CD4-positive, alpha-beta T cell treated with Interleukin-17A for 1 hour (primary cell): ENCODE measurements at regions not wholly inside any gene's neighbourhood (a gene's known extent, or its start where the extent isn't known, plus 50 kb on each side); places are given as distances from the start of the nearest gene placed in this dataset.
"Not testable (repeated sequence)": the region's sequence is repeated elsewhere in the genome, so short reads cannot be mapped to it uniquely, and the experiment has no call there.

Source experiments
- DNase-seq: peaks from one replicate; pipeline ENCODE4 v3.0.0-alpha.2; 2020

DNA sequence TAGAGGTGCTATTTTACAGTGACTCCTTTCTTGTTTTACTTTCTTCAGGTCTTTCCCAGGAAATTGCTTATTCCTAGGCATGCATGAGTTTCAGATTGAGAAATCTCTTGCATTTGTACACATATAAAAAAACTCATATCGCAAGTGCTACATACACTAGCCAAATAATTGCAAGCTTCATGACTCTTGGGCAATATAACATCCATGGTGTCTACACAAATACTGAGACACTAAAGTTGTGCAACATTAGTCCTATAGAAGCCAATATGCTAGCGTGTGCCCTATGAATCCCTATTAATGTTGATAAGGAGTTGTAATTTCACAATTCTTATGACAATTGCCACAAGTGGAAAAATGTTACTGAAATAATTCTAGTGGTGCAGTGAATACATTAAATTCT lies 591.0 kb downstream of the ADGRL2 start:
- no peak for DNase-seq

DNA sequence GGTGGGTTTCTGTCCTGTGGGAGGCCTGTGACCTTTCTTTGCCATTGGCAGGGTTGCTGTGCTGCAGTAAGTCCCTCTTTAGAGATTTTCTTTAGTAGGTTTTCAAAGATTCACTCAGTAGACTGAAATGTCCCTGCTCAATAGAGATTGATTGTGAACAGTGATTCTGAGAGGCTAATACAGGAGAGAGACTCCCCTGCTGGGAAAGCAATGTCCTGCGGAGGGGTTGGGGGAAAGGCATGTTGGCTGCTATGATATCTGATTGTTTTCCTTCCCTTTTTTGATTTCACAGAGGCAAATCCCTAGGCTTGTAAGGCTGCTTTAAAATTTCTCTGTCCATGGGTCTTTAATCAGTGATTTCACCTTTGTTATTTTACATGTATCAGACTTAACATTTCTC lies 589.9 kb downstream of the ADGRL2 start:
- no peak for DNase-seq

DNA sequence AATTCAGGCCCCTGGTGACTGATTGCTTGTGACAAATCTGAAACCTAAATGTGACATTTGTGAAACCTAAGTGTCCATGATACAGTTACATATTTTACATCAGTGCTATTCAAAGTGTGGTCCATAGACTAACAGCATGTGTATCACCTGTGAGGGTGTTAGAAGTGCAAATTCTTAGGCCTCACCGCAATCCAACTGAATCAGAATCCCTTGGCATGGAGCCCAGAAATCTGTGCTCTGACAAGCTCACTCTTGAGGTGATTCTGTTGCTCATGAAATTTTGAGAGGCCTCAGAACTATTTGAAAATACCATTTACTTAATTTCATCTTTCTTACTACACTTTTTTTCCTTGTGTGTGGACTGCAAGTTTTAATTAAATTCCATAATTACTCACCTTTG lies 587.9 kb downstream of the ADGRL2 start:
- no peak for DNase-seq

DNA sequence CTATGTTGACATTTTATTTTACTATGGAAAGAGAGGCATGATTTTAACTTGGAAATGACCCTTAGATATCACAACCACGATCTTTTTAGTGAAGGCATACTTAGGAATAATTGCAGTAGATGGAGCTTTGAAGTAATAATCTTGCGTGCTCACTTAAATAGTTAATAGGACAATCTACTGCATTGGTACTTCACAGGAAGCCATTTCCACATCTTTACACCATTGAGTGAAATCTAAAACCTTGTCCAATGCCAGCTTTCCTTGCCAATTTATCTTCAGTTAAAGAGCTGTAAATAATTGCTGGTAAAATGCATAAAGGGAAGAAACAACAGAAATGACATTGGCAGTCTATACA lies 586.3 kb downstream of the ADGRL2 start:
- no peak for DNase-seq

DNA sequence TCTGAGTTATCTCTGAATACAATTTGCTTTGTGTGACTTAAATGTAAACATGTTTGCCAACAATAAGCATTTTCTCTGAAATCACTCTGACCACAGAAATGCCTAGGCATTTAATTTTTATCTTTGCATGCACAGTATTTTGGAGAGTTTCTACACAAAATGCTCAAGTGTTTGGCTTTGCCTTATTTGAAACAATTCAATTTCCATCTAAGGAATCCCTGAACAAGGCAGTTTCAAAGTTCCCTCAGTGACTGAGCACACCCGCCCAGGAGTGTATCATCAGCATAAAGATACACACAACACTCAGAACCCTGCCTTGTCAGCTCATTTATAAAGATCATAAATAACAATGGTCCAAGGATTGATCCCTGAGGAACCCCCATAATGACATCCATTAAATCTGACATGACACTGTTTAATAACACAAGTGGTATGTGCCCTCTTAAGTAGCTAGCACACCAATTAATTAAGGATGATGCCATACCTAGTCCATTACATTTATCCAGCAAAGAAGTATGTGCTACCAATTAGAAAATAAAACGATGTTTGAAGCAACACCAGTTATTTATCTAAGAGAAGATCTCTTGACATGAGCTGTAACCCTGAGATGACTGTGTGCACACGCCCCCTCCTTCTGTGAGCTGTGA lies 585.8 kb downstream of the ADGRL2 start:
- DNase-seq = no peak

DNA sequence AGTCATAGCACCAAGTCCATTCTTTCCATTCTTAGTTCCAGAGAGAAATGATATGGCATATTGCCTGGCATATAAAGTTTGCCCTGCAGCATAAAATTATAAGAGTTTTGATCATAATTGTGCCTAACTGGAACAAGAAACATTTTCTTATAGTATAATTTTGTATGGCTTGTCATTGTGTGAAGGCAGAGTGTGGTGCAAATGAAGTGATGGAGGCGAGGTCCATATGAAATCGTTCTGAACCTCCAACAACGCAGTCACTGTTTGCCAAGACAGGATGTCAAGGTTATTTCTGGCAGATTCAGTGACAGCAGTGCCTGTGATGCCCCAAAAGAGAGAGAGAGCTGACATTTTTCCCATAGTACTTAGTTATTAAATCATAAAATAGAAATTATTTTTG lies 584.0 kb downstream of the ADGRL2 start:
- no peak for DNase-seq

DNA sequence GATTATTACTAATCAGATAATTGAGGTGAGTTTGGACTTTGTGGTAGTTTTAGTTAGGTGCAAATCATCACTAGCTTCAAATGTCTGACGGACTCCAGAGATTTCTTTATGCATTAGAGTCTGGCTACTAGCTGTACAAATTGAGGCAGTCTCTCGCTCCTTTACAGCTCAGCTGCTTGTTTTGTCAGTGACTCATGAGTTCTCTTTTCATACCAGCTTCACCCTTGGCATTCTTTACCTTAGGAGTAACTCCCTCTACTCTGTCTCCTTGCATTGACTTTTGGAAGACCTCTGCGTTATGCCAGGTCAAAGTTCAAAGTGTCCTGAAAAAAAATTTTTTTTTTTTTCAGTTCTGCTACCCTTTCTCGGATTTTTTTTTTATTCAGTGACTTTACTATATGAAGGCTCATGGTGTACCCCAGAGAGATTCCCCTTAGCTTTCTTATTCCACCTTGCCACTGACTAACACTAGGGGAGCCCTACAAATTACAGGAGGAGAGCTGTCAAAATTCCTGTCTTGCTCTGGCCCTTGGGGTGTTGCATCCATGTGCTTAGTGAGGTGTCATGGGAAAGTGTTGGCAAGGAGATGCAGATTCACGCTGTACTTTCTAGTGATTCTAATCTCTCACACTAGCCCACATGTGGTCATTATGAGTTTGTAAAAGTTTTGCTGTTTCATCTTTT lies 576.6 kb downstream of the ADGRL2 start:
- DNase-seq = no peak

DNA sequence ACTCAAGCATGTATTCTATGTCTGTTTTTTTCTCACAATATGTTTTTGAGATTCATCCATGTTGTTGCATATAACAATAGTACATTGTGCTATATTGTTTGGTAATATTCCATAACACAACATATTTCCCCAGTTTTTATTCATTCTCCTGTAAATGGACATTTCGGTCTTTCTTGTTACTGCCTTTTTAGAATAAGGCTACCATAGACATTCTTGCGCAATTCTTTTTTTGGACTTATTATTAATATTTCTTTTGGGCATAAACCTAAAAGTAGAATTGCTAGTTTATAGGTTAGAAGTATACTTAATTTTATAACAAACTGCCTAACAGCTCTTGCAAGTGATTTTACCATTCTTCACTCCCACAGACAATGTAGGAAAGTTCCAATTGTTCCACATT lies 573.0 kb downstream of the ADGRL2 start:
- no peak for DNase-seq

DNA sequence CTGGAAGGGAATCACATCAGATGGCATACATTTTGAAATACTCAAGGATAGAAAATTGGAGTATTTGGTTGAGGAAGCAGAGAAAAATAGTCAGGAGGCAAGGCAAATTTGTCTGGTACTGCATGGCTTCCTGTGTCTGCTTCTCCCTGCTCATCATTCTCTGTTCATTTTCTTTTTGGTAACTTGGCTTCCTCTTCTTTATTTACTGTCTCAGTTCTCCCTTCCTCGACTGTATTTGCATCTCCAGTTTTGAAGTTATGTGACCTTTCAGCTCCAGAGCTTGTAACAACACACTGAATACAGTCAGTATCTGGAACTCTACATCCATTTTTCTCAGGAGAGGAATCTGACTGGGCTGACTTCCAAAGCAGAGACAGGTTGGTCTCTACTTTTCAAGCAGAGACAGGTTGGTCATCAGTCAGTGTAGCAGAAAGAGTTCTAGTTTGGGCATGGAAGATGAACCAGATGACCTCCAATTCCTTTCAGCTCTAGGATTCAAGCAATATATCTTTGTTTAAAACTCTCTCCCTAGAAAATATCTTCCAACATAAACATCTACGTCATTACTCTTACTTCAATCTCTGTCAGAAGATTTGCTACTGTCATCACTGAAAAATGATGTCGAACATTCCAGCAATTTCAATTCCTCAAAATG lies 571.2 kb downstream of the ADGRL2 start:
- no peak for DNase-seq

DNA sequence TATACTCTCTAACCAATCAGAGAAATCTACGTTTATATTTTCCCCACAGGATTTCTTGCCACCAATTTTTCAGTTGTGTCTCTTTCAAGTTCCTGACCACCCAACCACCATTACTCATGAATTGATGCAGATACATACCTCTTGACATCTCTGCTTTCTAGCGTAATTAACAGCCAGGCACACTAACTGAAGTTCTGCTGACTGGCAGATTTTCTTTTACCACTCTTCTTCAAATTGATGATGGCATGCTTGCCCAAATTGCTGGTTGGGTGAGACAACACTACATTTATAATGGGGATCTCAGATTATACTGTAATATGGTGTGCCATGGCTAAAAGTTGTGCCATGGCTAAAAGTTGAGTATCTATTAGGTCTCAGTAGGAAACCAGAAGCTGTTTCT lies 566.7 kb downstream of the ADGRL2 start:
- DNase-seq = no peak

DNA sequence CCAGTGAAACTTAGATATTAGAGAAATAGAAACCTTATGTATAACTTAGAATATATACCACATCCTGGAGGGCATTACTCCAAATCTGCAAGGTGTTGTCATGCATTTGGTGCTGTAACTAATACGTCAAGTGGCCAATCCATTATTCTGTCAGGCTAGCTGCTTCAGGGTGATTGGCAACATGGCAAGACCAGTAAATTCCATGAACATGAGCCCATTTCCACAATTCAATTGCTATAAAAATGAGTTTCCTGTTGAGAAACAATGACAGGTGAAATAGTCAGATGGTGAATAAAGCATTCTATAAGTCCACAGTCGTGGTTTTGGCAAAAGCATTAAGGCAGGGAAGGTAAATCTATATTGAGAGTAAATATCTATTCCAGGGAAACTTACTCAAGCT lies 566.0 kb downstream of the ADGRL2 start:
- no peak for DNase-seq

DNA sequence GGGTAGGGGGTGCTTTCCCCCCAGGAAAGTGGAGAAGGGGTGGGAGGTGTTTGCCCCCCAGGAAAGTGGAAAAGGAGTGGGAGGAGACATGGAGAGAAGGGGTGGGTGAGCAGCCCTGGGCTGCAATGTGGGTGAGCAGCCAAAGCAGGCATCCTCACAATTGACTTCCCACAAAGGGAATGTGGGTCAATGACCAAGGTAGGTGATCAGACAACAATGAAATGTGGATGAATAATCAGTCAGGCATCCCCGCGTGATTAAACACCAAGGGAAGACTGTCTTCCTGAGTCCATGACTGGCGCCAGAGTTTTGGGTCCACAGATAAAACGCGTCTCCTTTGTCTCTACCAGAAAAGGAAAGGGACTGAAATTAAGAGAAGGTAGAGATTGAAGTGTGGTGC lies 558.8 kb downstream of the ADGRL2 start:
- not testable (repeated sequence) for DNase-seq

DNA sequence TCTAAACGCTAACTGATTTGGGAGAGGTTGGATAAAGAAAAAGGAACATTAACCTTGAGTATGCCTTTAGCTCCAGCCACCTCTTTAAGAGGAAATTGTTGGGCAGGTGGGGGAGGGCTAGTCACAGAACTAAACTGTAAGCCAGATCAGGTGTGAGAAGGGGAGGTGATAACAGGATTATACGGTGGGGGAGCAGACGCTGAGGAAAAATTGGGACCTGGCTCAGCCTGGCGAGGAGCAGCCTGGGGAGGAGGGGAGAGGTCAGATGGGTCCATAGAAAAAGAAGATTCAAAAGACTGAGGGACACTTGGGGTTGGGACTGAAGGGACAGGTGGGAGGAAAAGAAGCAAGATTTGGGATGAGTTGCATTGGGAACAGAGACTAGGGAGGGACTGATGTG lies 558.0 kb downstream of the ADGRL2 start:
- not testable (repeated sequence) for DNase-seq

DNA sequence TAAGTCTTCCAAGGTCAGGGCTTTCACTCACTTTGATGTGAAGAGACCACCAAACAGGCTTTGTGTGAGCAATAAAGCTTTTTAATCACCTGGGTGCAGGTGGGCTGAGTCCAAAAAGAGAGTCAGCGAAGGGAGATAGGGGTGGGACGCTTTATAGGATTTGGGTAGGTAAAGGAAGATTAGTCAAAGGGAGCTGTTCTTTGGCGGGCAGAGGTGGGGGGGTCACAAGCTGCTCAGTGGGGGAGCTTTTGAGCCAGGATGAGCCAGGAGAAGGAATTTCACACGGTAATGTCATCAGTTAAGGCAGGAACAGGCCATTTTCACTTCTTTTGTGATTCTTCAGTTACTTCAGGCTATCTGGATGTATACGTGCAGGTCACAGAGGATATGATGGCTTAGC lies 553.8 kb downstream of the ADGRL2 start:
- DNase-seq = not testable (repeated sequence)

DNA sequence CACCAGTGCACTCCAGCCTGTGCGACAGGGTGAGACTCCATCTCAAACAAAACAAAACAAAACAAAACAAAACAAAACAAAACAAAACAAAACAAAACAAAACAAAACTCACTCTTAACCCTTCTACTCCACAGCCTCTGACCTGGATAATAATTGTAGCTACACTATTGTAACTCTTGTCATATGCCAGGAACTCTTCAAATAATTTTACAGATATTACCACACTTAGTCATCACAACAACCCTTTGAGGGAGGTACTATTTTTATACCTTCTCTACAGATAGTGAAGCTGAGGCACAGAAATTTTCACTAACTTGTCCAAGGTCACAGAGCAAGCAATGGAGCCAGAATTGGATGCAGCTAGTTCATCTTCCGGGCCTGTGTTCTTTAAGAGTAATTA lies 547.8 kb downstream of the ADGRL2 start:
- DNase-seq = no peak

DNA sequence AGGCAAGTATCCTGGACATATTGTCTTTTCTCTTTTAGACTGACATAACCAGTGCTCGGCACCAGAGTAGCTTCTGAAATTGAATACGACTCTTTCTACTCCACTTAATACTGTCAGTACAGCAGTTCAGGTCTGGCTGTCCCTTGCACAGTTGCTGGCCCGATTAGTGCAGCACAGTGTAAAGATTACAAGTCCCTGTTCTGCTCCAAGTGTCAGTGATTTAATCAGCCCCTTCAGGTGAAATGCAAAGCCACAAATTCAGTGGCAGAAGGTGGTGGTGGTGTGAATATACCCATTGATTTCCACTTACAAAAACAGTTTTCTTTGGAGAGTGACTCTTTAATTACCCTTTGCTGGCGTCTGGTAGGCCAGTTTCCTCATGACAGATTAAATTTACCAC lies 545.4 kb downstream of the ADGRL2 start:
- DNase-seq = no peak

DNA sequence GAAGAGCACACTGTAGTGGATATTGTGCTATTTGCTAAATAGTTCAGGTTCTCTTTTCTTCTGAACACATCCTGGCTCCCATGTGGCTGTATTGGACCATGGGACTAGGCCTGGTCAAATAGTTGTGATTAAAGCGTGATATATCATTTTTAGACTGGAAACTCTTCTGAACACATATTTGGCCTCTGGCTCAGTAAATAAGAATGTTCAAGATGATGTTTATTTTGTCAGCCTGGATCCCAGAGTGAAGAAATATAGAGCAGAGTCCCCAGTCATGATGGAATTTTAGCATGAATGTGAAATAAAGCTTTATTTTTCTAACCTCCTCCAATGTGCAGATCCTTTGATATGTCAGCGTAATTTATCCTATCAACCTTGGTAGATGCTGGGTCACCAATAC lies 542.6 kb downstream of the ADGRL2 start:
- no peak for DNase-seq

DNA sequence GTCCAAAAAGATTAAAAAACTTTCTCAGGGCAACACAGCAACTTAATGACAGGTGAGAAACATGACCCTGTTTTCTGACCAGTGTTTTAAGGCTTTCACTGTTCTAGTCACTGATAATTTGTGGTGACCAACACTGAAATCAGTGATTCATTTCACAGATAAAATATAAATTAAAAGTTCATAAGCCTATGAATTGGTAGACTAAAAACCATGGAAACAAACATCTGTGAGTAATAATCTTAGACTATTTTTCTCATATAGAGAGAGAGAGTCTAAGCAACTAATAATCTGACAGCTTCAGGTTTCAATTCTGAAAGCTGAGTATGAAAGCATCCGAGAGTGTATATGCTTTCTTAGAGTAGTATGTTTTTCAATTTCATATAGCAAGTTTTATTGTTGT lies 536.9 kb downstream of the ADGRL2 start:
- DNase-seq = no peak

DNA sequence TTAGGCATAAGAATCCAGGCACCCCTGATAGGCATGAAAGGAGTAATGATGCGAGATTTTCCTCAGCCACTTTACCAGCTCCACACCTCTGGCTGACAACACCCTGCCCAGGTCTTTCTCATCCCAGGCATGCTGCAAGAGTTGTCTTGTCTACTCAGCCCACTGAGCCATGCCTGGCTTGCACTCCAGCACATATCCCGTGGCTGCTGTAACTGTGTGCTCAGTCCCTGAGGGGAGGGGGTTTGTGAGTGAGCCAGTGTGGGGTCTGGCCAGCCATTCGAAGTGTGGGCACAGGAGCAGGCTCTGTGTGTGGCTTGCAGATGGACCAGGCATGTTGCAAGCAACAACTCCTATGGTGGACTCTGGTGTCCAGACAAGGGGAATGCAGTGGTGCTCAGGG lies 529.6 kb downstream of the ADGRL2 start:
- no peak for DNase-seq

DNA sequence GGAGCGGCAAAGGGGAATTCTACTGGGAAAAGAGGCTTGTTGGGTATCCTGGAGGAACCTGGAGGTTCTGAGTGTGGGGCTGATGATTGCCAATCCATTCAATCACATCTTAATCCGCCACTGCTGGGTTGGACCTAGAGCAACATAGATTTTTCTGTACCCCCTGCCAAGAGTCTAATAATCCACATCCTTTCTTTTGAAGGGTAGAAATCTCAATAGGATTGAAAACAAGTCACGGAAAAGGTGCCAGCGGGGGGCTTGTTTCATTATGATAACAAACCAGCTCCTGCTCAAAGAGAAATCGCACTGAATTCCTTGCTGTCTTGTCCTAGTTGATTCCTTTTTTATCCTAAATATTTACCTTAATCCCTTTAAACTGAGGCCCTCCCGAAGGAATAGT lies 528.5 kb downstream of the ADGRL2 start:
- DNase-seq = no peak

DNA sequence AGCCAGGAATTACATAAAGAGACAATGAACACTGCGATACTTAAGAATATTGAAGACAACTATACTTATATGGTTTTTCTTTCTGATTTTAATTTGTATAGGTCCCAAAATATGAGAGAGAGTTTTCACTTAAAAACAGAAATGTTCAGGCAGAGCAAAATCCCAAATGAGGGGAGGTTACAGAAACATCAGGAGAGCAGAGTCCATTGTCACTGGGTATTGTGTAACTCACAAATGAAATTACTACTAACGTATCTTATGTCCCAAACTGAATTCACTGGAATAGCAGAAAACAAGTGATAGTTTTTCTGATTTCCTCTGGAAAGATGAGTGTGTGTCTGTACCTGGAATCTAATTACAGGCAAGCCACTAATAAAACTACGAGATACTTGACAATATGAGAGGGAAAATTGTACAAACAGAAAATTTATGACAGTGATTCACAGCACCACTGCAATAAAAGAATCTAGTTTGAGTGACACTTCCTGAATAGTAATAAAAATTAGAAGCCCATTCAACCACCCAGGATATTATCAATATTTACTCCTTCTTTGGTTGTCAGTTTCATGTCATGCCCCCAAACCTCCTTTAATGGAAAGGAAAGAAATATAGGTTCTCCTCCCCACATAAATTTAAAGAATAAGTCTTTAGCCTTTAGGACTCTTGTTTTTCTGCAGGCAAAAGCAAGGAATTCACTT lies 522.6 kb downstream of the ADGRL2 start:
- DNase-seq = no peak

DNA sequence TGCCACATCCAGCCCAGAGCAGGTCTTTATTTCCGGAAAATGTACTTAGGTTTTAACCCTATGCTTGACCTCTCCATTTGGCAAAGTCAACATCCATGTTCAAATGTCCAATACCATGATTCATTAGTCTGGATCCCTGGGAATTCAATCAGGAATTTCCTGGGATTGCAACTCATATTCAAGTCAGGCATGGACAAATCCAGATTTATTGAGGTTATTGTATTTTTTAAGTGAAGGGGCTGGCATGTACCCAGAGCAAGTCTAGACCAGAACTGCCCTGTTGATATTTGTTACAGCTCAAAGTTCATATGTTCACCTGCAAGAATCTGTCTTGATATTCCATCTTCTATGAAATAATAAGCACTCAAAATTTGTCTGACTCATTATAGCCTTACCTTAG lies 521.1 kb downstream of the ADGRL2 start:
- no peak for DNase-seq

DNA sequence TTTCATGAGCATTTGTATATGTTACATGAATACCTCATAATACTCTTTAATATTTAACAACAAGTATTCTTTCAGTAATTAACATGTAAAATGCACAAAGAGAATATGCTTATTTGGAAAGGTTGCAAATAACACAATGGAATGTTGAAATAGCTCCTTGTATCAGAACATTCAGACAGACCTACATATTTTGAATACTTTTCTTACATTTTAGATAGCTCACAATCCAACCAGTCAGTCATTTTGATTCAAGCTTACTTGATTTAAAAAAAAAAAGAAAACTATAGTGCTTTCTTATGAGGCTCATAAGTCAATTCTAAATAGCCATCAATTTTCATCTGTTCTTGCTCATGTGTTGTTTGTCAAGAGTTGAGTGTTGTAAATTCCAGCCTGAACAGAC lies 518.8 kb downstream of the ADGRL2 start:
- no peak for DNase-seq

DNA sequence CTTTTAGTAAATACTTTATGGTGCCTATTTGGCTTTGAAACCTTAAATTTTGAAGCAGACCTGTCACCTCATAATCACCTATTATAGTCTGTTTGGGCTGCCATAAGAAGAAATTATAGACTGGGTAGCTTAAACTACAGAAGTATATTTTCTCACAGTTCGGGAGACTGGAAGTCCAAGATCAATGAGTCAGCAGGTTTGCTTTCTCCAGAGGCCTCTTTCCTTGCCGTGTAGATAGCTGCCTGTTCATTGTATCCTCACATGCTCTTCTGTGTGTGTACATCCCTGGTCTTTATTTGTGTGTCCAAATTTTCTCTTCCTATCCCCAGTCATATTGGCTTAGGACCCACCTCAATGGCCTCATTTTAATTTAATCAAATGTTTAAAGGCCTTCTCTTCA lies 518.2 kb downstream of the ADGRL2 start:
- DNase-seq = no peak
